Globus pallidus (tissue), 1 donor: ENCODE measurements at regions not wholly inside any gene's neighbourhood (a gene's known extent, or its start where the extent isn't known, plus 50 kb on each side); places are given as distances from the start of the nearest gene placed in this dataset.
"Not testable (repeated sequence)": the region's sequence is repeated elsewhere in the genome, so short reads cannot be mapped to it uniquely, and the experiment has no call there.

Source experiments
- DNase-seq: peaks from one replicate; pipeline ENCODE4 v3.0.0-alpha.2; 2015; ENCODE audit warnings: low spot score

- DNase-seq: not testable (repeated sequence)
Measured at GRCh38 chr7:120086468-120086867, 186.5 kb upstream of the KCND2 start.

DNA sequence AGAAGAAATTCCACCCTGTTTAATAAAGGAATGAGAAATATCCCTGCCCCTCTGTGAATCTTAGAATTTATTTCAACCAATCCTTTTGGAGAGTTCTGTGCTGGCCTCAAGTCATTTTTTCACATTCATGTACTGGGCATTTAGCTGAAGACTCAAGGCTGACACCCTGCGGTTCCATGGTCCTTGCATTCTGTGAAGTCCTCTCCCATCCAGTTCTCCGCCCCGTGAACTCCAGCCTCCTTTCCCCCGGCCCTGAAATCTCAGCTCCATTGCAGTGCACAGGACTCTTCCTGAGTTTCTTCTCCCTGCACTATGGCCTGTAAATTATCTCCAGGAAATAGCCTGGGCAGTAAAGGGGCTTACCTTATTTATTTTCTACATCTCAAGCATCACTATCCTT lies 183.0 kb upstream of the KCND2 start:
- no peak for DNase-seq

- no peak for DNase-seq
Measured at GRCh38 chr7:120091807-120092206, 181.2 kb upstream of the KCND2 start.

- DNase-seq: no peak
Measured at GRCh38 chr7:120097020-120097419, 176.0 kb upstream of the KCND2 start.

DNA sequence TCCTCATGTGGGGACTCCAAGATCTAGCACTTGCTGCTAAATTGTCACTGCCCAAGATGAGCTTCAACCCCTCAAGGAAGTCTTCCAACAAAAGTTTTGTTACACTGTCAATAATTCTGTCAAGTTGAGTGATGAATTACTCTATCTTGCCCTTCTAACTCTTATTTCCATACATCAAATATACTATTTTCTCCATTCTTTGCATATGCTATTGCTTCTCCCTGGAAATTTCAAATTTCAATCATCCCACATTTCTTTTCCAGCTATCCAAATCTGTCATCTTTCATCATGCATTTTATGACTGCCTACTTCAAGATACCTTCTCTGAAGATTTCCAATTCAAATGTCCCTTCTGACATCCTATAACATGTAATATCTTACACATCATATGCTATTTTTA lies 175.2 kb upstream of the KCND2 start:
- no peak for DNase-seq

DNA sequence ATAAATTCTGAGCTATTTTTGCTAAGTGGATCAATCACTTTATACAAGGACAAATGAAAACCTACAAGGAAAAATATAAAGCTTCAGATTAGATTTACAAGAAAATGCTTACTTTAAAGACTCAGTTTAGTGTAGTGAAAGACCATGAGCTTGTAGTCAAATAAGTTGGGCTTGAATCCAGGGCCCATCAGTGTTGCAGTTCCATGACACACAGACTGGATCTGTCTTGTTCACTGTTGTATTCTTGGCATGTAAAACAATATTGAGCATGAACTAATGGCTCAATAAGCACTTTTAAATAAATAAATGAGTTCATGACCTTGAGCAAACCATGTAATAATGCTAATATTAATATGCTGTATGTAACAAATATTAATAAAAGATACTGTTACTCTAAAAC lies 164.6 kb upstream of the KCND2 start:
- DNase-seq: no peak

DNA sequence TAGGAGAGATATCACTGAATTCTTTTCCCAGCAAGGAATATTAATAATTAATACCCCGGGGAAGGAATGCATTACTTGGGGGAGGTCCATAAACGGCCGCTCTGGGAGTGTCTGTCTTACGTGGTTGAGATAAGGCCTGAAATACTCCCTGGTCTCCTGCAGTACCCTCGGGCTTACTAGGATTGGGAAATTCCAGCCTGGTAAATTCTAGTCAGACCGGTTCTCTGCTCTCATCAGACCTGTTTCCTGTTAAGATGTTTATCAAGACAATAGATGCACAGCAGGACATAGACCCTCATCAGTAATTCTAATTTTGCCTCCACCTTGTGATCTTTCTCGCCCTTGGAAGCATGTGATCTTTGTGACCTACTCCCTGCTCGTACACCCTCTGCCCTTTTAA lies 162.8 kb upstream of the KCND2 start:
- DNase-seq: no peak

- no peak for DNase-seq
Measured at GRCh38 chr7:120114626-120115025, 158.3 kb upstream of the KCND2 start.

DNA sequence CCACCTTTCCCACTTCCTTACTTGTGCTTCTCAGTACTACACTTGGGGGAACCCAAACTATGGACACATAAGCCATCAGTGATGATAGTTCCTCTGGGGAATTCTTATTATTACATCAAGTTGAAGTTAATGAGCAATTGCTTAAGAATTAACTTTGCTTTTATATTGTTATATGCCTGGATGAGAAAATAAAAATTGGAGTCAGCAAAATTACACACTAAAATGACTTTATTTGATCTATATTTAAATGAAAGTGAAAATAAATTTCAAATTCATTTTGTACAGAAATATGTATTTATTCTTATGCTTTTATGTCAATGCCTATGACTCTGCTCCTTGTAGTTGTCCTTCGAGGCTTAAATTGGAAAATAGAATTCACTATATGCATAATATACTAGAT lies 149.4 kb upstream of the KCND2 start:
- no peak for DNase-seq

GRCh38 chr7:120131096-120131839 lies 141.7 kb upstream of the KCND2 start:
- DNase-seq: no peak

DNA sequence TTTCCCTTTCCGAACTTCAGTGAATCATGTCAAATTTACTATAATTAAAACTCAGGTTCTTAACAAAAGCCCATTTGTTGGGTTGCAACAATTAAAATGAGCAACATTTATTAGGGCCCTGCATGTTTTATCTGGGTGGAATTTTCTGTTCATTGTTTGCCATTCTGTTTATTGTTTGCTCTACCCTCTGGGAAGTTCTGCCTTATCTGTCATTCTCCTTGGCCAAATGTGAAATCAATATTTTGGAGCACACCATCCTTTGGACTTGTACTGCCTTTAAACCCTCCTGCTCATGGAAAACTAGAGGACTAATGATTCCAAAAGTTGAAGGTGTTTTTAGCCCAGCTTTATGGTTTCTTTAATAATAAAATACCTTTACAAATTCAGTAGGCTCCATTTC lies 134.5 kb upstream of the KCND2 start:
- DNase-seq: no peak

DNA sequence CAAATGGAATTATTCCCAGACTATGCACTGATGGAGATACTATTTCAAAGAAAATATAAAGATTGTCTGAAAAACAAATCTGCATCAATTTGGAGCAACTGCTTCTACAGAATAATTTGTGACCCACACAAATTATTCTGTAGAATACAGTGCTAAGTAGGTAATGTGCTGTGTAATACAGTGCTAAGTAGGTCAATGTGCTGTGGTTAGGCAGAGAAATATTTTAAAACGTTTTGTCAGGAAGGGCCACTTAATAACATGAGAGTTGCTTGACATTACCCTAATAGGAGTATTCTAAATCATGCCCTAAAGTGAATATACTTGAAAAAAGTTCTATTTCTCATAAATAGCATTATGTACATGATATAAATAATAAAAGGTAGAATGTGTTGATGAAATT lies 116.5 kb upstream of the KCND2 start:
- DNase-seq: no peak

DNA sequence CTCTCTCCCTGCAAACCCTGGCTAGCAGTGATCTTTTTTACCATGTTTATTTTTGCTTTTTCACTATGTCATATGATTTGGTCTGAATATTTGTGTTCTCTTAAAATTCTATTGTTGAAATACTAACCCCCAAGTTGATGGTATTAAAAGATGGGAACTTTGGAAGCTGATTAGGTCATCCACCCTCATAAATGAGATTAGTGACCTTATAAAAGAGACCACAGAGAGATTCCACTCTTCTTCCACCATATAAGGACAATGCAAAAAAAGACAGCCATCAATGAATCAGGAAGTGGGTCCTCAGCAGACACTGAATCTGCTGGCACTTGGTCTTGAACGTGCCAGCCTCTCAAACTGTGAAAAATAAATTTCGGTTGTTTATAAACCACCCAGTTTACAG lies 112.8 kb upstream of the KCND2 start:
- DNase-seq: no peak

DNA sequence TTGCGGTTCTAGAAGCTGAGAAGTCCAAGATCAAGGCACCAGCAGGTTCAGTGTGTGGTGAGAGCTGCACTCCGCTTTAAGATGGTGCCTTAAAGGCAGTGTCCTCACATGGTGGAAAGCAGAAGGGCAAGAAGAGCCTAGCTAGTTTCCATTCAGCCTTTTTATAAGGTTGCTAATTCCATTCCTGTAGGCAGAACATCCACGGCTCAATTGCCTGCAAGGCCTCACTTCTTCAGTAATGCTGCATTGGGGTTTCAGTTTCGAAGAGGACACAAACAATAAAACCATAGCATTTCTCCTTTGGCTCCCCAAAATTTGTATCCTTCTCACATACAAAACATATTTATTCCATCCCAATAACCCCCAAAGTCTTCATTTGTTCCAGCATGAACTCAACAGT lies 109.5 kb upstream of the KCND2 start:
- DNase-seq: no peak

GRCh38 chr7:120165227-120165626 lies 107.7 kb upstream of the KCND2 start:
- DNase-seq: no peak

DNA sequence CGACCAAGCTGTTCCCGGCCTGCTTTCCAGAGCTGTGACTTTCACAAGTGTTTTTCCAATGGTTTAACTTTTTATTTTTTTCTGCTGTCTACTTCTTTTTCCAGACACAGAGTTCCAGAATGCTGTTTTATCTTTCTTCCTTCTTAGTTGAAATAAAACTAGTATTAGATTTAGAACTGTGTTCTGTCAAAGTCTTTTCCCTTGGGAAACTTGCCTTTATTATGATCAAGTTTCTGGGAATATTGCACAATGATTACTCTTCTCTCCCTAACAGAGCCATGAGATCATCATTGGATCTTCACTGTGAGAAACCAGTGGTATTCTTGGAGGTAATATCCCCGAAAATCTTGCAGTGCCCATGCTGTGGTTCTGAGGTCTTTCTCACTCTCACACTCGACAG lies 104.9 kb upstream of the KCND2 start:
- DNase-seq: no peak

GRCh38 chr7:120169996-120170783 lies 102.8 kb upstream of the KCND2 start:
- no peak for DNase-seq

- no peak for DNase-seq
Measured at GRCh38 chr7:120170834-120171233, 102.1 kb upstream of the KCND2 start.

- no peak for DNase-seq
Measured at GRCh38 chr7:120171406-120171805, 101.6 kb upstream of the KCND2 start.

GRCh38 chr7:120180221-120180620 lies 92.8 kb upstream of the KCND2 start:
- no peak for DNase-seq

DNA sequence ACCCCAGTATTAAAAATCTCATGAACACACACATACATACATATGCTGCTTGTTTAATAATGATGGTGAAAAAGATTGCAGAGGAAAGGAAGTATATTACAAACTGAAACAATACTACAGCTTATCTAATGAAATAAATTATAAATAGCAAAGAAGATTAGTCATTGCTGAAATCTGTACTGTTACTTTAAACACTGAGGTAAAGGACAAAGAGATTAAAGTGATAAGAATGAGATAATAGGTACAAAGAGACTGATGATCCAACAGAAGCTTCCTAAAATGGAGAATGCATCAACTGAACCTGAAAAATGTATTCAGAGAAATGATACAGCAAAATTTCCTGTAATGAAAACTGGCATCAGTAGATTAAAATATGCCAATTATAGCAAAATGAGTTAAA lies 91.5 kb upstream of the KCND2 start:
- no peak for DNase-seq

DNA sequence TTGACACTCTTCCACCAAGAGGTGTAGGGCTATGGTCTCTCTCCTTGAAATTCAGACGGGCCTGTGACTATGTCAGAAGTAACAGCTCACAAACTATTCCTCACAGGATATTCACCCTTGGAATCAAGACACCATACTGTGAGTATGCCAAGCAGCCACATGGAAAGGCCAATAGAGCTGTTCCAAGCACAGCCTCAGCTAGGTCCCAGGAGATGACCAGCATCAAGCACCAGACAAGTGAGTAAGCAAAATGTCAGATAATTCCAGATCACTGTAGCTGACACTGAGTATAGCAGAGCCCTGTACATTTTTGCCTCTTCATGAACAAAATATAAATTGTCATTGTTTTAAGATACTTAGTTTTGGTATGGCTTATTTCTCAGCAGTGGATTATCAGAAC lies 88.1 kb upstream of the KCND2 start:
- no peak for DNase-seq

GRCh38 chr7:120185940-120186682 lies 86.9 kb upstream of the KCND2 start:
- no peak for DNase-seq
